ENCODE measurements at regions not wholly inside any gene's neighbourhood (a gene's known extent, or its start where the extent isn't known, plus 50 kb on each side); places are given as distances from the start of the nearest gene placed in this dataset.
A peak's percentile ranks its signal among the peaks of the same experiment; 100 is the strongest.

DNA sequence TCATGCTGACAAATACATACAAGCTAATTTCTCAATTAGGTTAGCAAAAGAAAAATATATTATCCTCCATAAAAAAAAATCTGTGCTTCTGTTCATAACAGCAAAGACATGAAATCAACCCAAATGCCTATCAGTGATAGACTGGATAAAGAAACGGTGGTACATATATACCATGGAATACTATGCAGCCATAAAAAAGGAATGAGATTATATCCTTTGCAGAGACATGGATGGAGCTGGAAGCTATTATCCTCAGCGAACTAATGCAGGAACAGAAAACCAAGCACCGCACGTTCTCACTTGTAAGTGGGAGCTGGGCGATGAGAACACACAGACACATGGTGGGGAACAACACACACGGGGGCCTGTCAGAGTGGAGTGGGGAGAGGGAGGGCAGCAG lies 84.0 kb upstream of the PALMD start:
- no peak for ATAC-seq
- no peak for DNase-seq (ENCODE audit: low spot score)

DNA sequence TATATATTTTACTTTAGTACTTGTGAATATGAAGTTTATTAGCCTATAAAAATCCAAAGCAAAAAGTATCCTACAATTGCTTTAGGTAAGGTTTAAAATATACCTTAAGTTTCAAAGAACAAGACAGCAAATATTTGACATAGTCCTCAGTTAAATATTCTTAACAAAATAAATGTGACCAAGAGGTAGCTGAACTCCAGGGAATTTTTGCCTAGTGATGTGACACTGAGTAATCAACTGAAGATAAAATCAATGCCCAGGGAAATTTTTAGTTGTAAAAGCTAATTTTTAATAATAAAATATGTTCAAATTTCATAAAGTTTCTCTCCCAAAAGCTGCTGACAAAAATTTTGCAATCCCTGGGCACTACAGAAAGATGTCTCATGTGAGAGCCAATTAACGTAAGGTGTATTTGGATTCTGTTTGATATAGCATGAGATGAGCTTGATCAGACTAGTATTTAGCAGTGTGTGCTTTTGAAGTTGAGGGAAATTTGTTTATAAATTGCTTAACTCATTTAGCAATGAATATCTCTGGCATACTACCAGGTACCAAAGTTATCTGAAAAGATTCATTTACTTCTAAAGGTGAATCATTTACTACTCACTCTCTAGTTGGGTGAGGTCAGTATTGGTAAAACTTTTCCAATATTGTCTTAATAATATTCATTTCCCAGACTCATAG lies 80.2 kb upstream of the PALMD start:
- ATAC-seq (peak; percentile 68), DNase-seq (ENCODE audit: low spot score) (no peak)

DNA sequence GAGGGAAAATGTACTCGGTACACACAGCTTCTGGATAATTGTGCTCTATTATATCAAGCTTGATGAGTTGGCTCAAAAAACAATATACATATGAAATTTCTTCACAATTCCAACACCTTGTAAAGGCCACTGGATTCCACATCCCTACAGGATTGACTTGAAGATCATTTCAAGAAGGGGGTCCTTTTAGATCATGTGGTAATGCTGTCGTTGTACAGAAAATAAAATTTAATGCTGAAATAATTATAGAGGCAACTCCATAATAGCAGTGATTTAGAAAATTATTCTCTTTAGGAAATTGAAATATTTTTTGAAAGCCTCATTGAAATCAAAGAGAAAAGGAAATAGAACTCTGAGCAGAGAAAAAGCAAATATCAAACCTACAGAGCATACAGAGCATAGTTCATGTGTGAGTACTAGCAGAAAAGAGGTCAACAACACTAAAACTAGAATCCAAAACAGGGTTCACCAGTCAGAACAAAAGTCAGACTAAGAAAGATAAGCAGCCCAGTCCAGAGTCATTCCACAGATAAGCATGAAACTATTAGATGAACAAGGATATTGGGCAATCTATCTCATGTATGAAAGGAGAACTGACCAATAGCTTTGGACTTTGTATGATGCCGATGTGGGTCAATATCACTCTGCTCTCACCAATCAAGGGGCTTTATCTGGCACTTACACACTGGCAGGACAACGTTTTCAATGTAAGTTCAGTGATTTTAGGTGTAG lies 79.5 kb upstream of the PALMD start:
- peak; percentile 48 for DNase-seq (ENCODE audit: low spot score)
- ATAC-seq = peak; percentile 92

DNA sequence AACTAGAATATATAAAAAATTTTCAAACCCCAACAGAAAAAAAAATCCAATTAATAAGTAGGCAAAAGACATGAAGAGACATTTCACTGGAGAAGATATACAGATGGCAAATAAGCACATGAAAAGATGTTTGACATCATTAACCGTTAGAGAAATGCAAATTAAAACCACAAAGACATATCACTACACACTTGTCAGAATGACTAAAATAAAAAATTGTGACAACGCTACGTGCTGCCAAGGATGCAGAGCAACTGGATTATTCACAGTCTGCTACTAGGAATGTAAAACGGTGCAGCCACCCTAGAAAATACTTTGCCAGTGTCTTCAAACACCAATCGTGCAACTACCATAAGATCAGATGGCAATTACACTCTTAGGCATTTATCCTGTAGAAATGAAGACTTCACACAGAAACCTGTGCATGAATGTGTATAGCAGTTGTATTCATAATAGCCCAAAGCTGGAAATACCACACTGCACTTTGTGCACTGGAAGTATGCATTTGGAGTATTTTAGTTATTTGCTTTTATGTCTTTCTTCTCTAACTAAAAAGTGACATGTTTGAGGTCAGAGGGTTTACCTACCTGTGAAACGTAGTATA lies 75.3 kb upstream of the PALMD start:
- no peak for DNase-seq (ENCODE audit: low spot score)
- ATAC-seq = no peak

DNA sequence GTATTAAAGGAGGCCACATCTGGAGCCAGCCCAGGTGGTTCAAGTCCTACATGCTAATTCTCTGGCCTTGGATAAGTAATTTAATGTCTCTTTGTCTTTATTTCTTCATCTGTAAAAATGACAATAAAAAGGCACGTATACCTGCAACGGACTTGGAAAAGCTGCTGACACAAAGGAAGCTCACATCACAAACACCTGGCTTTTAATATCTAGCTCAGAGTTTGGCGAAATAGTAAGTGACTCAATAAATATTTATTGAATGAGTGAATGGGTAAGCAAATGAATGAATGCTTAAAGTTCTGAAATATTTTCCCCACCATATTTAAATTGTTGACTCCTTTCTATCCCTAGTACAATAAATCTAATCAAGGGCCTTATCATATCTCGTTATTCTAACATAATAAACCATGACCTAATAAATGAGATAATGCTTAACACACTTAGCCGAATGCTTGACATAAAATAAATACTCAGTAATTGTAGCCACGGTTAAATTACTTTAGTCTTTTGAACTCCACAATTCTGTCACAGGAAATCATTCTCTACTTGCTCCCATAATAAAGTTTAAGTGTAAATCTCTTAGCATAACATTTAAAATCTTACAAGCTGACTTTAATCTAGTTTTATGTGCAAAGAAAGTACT lies 74.7 kb upstream of the PALMD start:
- DNase-seq (ENCODE audit: low spot score) = no peak

DNA sequence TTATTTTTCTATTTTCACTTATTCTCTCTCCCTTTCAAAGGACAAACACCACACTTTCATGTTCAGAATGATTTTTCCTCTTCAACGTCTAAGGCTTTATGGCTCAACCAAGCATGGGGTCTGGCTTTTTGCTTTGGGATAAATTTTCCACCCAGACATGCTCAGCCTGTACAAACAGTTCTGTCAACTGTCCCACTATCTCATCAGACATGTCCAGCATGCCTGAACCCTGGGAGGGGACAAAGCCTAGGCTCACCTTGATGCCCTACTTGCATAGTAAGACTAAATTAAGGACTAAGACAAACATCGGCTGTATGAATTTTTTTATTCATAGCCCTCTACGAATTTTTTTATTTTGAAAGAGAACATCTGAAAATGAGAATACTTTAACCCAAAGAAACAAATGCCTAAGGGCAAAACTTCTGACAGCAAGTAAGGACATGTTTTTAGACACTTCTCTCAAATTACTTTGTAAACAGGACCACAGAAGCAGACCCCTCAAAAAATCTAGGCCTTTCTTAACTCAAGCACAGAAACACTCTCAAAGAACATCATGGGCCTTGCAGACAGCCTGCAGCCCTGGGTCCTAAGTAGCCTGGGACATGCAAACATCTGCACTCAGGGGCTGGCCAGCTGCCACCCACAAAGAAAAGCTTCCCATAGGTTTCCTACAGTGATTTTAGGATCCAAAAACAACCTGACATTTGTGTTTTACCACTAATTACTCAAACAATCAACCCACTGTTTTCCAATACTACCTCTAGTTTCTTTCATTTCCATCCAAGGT lies 72.3 kb upstream of the PALMD start:
- ATAC-seq (no peak), DNase-seq (ENCODE audit: low spot score) (no peak)

More for the DNA sequence above, 74.7 kb upstream of the PALMD start:
- no peak for ATAC-seq

DNA sequence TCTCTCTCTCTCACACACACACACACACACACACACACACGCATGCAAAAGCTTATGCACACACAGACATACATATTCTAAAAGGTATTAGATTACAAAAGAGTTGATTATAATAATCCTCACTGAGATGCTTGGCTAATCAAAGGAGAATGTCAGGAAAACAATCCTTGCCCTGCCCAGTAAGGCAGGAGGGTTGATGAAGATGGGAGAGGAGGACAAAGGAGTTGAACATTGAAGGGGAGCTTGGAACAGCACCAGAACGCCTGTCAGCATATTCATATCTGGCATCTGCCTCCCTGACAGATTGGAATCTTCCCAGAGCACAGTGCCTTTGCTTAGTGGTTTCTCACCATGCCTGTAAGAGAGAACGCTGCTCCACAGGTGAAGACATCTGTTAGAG lies 68.6 kb upstream of the PALMD start:
- ATAC-seq (no peak), DNase-seq (ENCODE audit: low spot score) (no peak)

DNA sequence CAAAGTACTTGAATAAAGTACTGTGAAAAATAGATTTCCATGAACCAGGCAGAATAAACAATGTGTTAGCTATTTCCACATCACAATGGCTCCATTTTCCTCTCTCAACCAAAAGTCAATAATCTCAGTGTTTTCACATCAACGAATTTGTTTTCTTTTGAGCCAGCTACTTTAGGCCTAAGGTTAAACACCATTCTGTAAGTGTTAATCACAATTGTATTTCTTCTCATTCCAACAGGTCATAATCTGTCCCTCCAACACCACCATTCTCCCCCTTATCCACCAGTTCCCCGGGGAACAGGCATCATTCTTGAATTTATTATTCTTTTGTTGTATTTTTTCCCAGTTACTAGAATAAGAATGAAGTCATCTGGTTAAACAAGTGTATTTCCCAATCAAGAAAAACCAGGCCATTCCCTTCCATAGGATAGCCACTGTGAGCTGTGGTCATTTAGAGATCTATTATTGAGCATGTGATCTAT lies 66.2 kb upstream of the PALMD start:
- ATAC-seq = peak; percentile 63

DNA sequence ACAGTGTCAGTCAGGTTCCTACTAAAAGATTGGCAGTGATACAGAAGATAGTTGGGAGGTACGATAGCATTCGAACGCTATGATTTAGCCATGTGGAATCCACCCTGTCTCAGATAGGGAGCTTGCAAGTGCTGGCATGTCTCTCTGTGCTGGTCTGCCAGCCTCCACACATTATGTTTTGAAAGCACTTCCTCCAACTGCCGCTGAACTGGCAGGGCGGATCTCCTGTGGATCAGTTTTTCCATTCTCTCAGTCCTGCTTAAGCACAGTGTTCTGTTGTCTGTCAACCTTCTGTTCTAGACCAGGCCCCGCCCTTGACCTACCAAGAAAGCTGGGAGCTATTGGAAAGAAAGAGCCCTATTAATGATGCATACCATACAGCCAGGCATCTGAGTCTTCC lies 65.5 kb upstream of the PALMD start:
- no peak for ATAC-seq
- no peak for DNase-seq (ENCODE audit: low spot score)

More for the DNA sequence above, 66.2 kb upstream of the PALMD start:
- no peak for DNase-seq (ENCODE audit: low spot score)

DNA sequence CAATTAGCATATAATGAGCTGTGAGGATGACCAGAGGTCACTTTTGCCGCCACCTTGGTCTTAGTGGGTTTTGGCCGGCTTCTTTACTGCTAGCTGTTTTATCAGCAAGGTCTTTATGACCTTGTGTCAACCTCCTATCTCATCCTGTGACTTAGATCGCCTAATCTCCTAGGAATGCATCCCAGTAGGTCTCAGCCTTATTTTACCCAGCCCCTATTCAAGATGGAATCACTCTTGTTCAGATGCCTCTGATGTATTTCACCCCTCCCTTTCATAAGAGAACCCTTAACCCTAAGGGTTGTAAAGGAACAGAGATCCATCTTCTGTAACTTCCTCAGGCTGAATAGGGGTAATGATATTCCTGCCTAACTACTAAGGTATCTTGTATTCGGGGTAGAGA lies 58.9 kb upstream of the PALMD start:
- ATAC-seq (no peak), DNase-seq (ENCODE audit: low spot score) (no peak)

DNA sequence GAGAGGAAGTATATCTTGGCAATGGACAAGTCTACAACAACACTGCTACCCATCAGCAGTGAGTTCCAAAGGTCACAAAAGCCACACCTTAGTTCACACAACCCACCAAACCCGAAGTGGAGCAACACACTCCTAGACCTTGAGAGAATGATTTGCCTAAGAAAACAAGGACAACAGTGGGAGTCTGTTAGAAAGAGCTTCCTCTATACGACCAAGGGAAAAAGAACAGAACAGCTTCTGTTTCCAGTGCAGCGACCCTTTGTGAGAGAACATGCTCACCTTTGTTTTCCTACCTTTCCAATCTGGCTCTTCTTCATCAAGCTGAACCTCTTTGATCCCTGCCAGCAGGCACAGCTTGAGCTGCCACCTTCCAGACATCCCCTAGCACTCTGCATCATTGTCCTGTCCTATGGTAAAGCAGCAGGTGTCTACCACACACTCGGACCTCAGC lies 56.7 kb upstream of the PALMD start:
- DNase-seq (ENCODE audit: low spot score) (no peak), ATAC-seq (no peak)

DNA sequence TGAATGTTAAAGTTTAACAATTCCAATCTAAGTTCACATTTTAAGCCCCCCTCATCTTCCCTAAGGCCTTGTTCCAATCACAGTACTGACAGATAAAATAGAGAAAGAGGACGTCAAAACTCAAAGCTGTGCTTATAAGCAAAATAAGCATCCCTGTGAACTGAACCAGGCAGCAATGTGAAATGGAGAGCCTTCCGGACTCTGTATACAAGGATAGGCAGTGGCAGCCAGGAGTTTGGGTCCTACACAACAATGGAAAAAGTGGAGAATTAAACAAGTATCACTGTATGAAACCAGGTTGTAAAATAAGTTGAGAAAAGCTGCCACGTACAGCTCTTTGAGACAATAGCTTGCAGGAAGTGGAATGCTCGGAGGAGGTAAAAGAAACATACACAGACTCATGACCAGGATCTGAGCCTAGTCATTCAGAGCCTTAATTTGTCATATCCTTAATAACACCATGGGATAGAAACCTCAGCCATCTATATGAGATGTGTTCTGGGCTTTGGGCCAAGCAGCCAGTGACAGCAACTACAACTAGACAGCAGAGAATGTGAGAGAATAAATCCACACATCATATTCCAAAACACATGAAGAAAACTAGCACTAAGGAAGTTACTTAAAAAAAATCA lies 55.2 kb upstream of the PALMD start:
- no peak for ATAC-seq
- no peak for DNase-seq (ENCODE audit: low spot score)

DNA sequence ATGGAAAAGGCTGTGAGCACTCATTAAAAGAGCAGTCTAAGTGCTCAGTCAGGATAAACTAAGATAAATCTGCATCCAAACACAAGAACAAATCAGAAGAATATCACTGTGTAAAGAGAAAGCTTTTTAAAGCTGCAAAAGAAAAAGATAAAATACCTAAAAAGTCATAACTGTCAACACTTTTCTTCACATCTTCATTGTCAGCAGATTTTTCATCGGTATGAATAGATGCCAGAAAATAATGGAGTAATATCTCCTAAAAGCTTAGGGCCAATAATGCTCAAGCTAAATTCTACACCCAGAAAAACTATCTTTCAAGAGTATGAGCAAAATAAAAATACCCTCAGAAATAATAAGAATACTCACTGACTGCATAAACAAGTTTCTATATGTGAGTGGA lies 54.0 kb upstream of the PALMD start:
- DNase-seq (ENCODE audit: low spot score) = no peak
- ATAC-seq = no peak

DNA sequence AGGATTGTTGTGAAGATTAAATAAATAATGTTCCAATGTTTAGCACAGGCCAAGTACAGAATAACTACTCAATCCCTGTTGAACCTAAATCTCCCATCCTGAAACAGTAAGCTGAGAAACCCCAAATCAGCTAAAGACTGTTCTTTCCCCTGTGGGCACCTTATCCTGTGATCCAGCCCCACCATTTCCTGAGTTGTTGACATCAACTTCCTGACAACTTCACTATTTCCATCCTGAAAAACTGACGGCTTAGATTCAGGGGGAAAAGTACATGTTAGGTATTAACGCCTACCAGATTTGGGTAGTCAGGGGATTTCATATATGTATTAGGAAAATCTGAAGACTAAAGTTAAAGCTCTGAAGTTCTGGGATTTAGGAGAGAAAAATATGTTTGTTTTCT lies 51.7 kb upstream of the PALMD start:
- DNase-seq (ENCODE audit: low spot score) (no peak), ATAC-seq (no peak)

DNA sequence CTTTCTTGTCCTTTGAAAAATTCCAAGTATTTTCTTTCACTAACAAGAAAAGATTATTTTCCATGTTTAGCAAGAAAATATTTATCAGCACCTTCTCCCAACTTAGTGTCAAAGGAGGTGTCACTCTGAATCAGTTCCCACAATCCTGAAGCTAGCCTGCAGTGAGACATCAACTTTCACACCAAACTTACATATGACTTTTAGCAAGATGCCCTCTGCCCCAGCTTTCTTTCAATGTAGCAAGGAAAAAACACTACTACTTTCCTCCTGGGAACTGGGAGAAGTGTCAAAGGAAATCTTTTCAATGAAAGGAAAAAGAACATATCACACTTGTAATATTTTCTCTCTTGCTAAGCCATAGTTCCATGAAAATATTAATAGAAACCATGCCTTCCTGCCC lies 50.9 kb upstream of the PALMD start:
- ATAC-seq = no peak

DNA sequence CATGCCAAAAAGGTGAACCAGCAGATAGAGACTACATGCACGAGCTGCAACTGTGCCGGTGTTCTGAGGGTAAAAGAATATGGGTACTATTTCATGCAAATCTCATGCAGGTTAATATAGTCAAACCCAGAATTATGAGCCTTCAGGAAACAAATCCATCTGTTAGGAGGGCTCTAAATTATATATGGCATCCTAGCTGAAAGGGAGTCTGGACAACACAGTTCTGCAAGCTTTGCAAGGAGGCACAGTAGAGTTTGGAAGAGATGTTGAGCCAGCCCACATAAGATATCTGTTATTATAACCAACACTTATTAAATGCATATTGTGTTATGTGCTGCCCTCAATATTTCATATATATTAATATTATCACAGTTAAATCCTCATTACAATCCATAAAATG lies 50.5 kb upstream of the PALMD start:
- DNase-seq (ENCODE audit: low spot score) (no peak), ATAC-seq (no peak)

More for the DNA sequence above, 50.9 kb upstream of the PALMD start:
- DNase-seq (ENCODE audit: low spot score) = no peak

Data from left lobe of liver (tissue), 2 donors.